ENCODE measurements at regions not wholly inside any gene's neighbourhood (a gene's known extent, or its start where the extent isn't known, plus 50 kb on each side); places are given as distances from the start of the nearest gene placed in this dataset.

GRCh38 chr15:99504071-99504822, 61.5 kb upstream of the MEF2A start (continued):
- no peak for TF ChIP-seq HDAC6 (IDR thresholded peaks at IDR 0.05; ENCODE audit: unreplicated experiment)
- TF ChIP-seq TARDBP (IDR thresholded peaks at IDR 0.05; ENCODE audit: borderline replicate concordance) = no peak
- TF ChIP-seq NR2F1 (conservative IDR thresholded peaks at IDR 0.05) = 0 out of 2 replicates have a peak, but pooled peaks have one; percentile 33
- TF ChIP-seq, protein P1, sequence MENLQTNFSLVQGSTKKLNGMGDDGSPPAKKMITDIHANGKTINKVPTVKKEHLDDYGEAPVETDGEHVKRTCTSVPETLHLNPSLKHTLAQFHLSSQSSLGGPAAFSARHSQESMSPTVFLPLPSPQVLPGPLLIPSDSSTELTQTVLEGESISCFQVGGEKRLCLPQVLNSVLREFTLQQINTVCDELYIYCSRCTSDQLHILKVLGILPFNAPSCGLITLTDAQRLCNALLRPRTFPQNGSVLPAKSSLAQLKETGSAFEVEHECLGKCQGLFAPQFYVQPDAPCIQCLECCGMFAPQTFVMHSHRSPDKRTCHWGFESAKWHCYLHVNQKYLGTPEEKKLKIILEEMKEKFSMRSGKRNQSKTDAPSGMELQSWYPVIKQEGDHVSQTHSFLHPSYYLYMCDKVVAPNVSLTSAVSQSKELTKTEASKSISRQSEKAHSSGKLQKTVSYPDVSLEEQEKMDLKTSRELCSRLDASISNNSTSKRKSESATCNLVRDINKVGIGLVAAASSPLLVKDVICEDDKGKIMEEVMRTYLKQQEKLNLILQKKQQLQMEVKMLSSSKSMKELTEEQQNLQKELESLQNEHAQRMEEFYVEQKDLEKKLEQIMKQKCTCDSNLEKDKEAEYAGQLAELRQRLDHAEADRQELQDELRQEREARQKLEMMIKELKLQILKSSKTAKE (IDR thresholded peaks at IDR 0.05; ENCODE audit: low read depth, poor library complexity, severe bottlenecking) = no peak
- TF ChIP-seq ATF7 (IDR thresholded peaks at IDR 0.05; ENCODE audit: low read depth) = peak; percentile 61; the same call in 1 of the 2 replicates
- no peak for TF ChIP-seq NFYA (IDR thresholded peaks at IDR 0.05; ENCODE audit: borderline replicate concordance, low read depth, low read length)
- TF ChIP-seq PAX5 (IDR thresholded peaks at IDR 0.05; ENCODE audit: borderline replicate concordance, low read depth, low read length) = peak; percentile 53; the same call in 1 of the 2 replicates
- TF ChIP-seq ZBTB11 (CRISPR knock-in tag; IDR thresholded peaks at IDR 0.05) = no peak
- no peak for TF ChIP-seq TBL1XR1 (IDR thresholded peaks at IDR 0.05; ENCODE audit: low read depth, low read length)
- TF ChIP-seq HDAC2 (IDR thresholded peaks at IDR 0.05) = no peak
- TF ChIP-seq SUPT20H (IDR thresholded peaks at IDR 0.05; ENCODE audit: borderline replicate concordance, control insufficient read depth, low read depth, low read length) = no peak
- no peak for TF ChIP-seq LARP7 (IDR thresholded peaks at IDR 0.05)
- no peak for TF ChIP-seq PML (IDR thresholded peaks at IDR 0.05; ENCODE audit: low read length)
- TF ChIP-seq SRF (IDR thresholded peaks at IDR 0.05; ENCODE audit: low read depth in 2 of 2, low read length in 2 of 2) = 0 out of 4 replicates have a peak, but pooled peaks of 1 of the 2 experiments have one; percentile 32
- no peak; the same call in 1 of the 2 replicates for TF ChIP-seq ZNF217 (IDR thresholded peaks at IDR 0.05)
- 0 out of 2 replicates have a peak, but pooled peaks have one; percentile 40 for TF ChIP-seq DPF2 (IDR thresholded peaks at IDR 0.05)
- TF ChIP-seq WRNIP1 (IDR thresholded peaks at IDR 0.05; ENCODE audit: borderline replicate concordance, low read depth, low read length) = no peak
- no peak for TF ChIP-seq ZSCAN29 (IDR thresholded peaks at IDR 0.05)
- no peak for TF ChIP-seq RAD21 (IDR thresholded peaks at IDR 0.05; ENCODE audit: insufficient read depth, low read depth, low read length)
- TF ChIP-seq, protein P2, sequence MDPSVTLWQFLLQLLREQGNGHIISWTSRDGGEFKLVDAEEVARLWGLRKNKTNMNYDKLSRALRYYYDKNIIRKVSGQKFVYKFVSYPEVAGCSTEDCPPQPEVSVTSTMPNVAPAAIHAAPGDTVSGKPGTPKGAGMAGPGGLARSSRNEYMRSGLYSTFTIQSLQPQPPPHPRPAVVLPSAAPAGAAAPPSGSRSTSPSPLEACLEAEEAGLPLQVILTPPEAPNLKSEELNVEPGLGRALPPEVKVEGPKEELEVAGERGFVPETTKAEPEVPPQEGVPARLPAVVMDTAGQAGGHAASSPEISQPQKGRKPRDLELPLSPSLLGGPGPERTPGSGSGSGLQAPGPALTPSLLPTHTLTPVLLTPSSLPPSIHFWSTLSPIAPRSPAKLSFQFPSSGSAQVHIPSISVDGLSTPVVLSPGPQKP (IDR thresholded peaks at IDR 0.05; ENCODE audit: low read depth, low read length) = no peak
- TF ChIP-seq ATF2 (IDR thresholded peaks at IDR 0.05; ENCODE audit: low read length) = no peak
